Adrenal gland (tissue), 5 donors: ENCODE measurements at regions not wholly inside any gene's neighbourhood (a gene's known extent, or its start where the extent isn't known, plus 50 kb on each side); places are given as distances from the start of the nearest gene placed in this dataset.

Experiments
- POLR2A ChIP-seq, 2 donors: fragments of 450-650 bp; IDR thresholded peaks; one replicate each; pipeline ENCODE4 v1.6.1; 2017; ENCODE audit warnings: antibody characterized with exemption in 2 of 2, mild to moderate bottlenecking in 2 of 2, moderate library complexity in 1 of 2
- TF ChIP-seq, protein P1 (sequence below), 6 experiments: fragments of 450-650 bp in 4 of 6; fragments of 200-600 bp in 2 of 6; sonication (generic) in 1 of 6; IDR thresholded peaks; 1 replicate in 5 of 6; 2 replicates in 1 of 6; pipeline versions ENCODE4 v1.5.1 to v1.8.0; 2016 to 2021; ENCODE audit warnings: antibody characterized with exemption in 6 of 6, mild to moderate bottlenecking in 2 of 6, moderate library complexity in 1 of 6
- donor health status: DM: no; HTN: no; CAD: no.

DNA sequence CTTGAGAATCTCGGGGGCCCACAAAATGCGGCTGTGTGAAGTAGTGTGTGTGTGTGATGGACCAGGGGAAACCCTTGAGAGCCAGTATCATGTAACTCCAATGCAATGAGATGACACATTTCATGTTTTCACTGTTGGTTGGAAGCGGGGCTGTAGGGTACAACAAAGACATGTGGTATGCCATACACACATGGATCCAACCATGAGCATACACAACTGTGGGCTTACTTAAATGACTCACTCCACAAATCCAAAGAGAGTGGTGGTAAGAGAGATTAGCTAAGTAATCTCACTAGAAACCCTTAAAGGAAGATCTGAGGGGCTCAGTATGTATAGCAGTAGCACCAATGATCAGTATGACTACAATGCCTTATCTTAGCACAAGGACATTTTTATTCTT is 225.7 kb downstream of the SIPA1L2 start:
- TF ChIP-seq, protein P1, sequence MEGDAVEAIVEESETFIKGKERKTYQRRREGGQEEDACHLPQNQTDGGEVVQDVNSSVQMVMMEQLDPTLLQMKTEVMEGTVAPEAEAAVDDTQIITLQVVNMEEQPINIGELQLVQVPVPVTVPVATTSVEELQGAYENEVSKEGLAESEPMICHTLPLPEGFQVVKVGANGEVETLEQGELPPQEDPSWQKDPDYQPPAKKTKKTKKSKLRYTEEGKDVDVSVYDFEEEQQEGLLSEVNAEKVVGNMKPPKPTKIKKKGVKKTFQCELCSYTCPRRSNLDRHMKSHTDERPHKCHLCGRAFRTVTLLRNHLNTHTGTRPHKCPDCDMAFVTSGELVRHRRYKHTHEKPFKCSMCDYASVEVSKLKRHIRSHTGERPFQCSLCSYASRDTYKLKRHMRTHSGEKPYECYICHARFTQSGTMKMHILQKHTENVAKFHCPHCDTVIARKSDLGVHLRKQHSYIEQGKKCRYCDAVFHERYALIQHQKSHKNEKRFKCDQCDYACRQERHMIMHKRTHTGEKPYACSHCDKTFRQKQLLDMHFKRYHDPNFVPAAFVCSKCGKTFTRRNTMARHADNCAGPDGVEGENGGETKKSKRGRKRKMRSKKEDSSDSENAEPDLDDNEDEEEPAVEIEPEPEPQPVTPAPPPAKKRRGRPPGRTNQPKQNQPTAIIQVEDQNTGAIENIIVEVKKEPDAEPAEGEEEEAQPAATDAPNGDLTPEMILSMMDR (IDR thresholded peaks at IDR 0.05) = no peak
- no peak for TF ChIP-seq POLR2A (IDR thresholded peaks at IDR 0.05)
